ENCODE measurements at regions not wholly inside any gene's neighbourhood (a gene's known extent, or its start where the extent isn't known, plus 50 kb on each side); places are given as distances from the start of the nearest gene placed in this dataset.
"Not testable (repeated sequence)": the region's sequence is repeated elsewhere in the genome, so short reads cannot be mapped to it uniquely, and the experiment has no call there.

GRCh38 chr6:121695329-121695728 is 259.9 kb downstream of the GJA1 start:
- no peak for DNase-seq

GRCh38 chr6:121697921-121698320 is 262.5 kb downstream of the GJA1 start:
- DNase-seq, result no peak

- no peak for DNase-seq
Observed at GRCh38 chr6:121698617-121699016, 263.2 kb downstream of the GJA1 start.

GRCh38 chr6:121703129-121703528 is 267.7 kb downstream of the GJA1 start:
- DNase-seq, result not testable (repeated sequence)

GRCh38 chr6:121711472-121711871 is 276.0 kb downstream of the GJA1 start:
- DNase-seq, result no peak

GRCh38 chr6:121717686-121718085 is 282.2 kb downstream of the GJA1 start:
- DNase-seq, result no peak

- DNase-seq, result not testable (repeated sequence)
Observed at GRCh38 chr6:121720867-121721266, 285.4 kb downstream of the GJA1 start.

- no peak for DNase-seq
Observed at GRCh38 chr6:121723623-121724022, 288.2 kb downstream of the GJA1 start.

- DNase-seq, result no peak
Observed at GRCh38 chr6:121724576-121724975, 289.1 kb downstream of the GJA1 start.

GRCh38 chr6:121726596-121726995 is 291.1 kb downstream of the GJA1 start:
- DNase-seq, result peak in 1 of 2 donors; percentile 30

GRCh38 chr6:121730616-121731015 is 295.2 kb downstream of the GJA1 start:
- no peak for DNase-seq

GRCh38 chr6:121731381-121731780 is 295.9 kb downstream of the GJA1 start:
- no peak for DNase-seq

- DNase-seq, result no peak
Observed at GRCh38 chr6:121732641-121733040, 297.2 kb downstream of the GJA1 start.

GRCh38 chr6:121733234-121733633 is 297.8 kb downstream of the GJA1 start:
- DNase-seq, result no peak

GRCh38 chr6:121740188-121740587 is 304.7 kb downstream of the GJA1 start:
- DNase-seq, result not testable (repeated sequence)

GRCh38 chr6:121743691-121744090 is 308.2 kb downstream of the GJA1 start:
- no peak for DNase-seq

- no peak for DNase-seq
Observed at GRCh38 chr6:121748376-121748775, 312.9 kb downstream of the GJA1 start.

- no peak for DNase-seq
Observed at GRCh38 chr6:121748850-121749249, 313.4 kb downstream of the GJA1 start.

GRCh38 chr6:121755485-121755884 is 320.0 kb downstream of the GJA1 start:
- no peak for DNase-seq

GRCh38 chr6:121756666-121757065 is 321.2 kb downstream of the GJA1 start:
- no peak for DNase-seq

GRCh38 chr6:121759370-121759769 is 323.9 kb downstream of the GJA1 start:
- DNase-seq, result no peak

- no peak for DNase-seq
Observed at GRCh38 chr6:121760191-121760590, 324.7 kb downstream of the GJA1 start.

GRCh38 chr6:121760745-121761144 is 325.3 kb downstream of the GJA1 start:
- no peak for DNase-seq

GRCh38 chr6:121764493-121764892 is 329.0 kb downstream of the GJA1 start:
- no peak for DNase-seq

GRCh38 chr6:121765060-121765459 is 329.6 kb downstream of the GJA1 start:
- DNase-seq, result no peak

GRCh38 chr6:121767211-121767610 is 331.8 kb downstream of the GJA1 start:
- no peak for DNase-seq
